Stimulated activated naive CD4-positive, alpha-beta T cell treated with Interleukin-2 at 50 U/mL for 16 hours (primary cell): ENCODE measurements at regions not wholly inside any gene's neighbourhood (a gene's known extent, or its start where the extent isn't known, plus 50 kb on each side); places are given as distances from the start of the nearest gene placed in this dataset.
A peak's percentile ranks its signal among the peaks of the same experiment; 100 is the strongest.
"Not testable (repeated sequence)": the region's sequence is repeated elsewhere in the genome, so short reads cannot be mapped to it uniquely, and the experiment has no call there.

Source experiments
- DNase-seq: peaks from one replicate; lab custom pipeline; 2025; lab: John Stamatoyannopoulos, UW

DNA sequence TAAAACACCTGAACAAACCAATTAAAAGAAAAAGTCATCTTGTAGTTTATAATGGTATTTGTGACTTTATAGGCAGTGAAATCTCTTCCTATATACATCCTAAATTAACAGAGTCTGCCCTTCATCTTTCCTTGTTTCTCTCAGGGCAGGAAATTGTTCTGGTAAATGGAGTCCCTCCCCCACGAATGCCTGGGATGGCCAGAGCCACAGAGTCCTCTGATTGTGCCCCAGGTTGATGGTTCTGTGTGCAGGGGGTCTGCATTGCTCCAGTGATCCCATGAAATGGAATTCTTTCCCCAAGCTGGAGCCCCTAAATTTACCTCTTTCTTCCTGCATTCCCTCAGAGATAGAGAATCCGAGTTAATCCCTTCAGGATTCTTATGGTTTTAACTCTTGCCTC, 155.5 kb downstream of the MTX2 start:
- no peak for DNase-seq

GRCh38 chr2:176427549-176427948, 158.3 kb downstream of the MTX2 start:
- no peak for DNase-seq

DNA sequence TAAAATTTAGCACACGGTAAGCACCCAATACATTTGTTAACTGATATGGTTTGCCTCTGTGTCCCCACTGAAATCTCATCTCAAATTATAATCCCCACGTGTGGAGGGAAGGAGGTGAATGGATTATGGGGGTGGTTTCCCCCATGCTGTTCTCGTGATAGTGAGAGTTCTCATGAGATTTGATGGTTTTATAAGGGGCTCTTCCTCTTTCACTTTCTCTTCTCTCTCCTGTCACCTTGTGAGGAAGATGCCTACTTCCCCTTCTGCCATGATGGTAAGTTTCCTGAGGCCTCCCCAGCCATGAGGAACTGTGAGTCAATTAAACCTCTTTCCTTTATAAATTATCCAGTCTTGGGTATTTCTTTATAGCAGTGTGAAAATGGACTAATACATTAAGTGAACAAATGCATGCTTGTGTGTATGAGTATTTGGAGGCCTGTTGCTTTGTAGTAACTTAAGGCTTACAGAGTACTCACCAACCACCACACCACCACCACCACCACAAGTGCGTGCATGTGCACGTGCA, 159.8 kb downstream of the MTX2 start:
- DNase-seq = not testable (repeated sequence)

- no peak for DNase-seq
These were observed 163.2 kb downstream of the MTX2 start for GRCh38 chr2:176432434-176432833.

DNA sequence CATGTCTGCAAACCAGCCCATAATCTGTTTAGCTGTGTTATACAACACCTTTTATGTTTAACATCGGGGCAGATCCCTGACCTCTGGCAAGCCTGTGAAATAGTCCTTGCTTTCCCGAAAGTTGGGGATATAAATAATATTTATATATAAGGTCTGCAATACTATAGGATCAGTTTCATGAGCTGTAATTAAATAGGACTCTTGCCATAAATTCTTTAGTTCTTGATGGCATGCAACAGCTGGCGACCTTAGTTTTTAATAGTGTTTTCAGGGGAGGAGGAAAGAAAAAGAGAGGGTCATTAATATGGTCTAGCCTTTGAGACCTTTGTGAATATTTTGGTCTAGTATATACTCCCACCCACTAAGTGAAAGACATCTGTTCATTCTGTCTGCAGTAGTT, 166.5 kb downstream of the MTX2 start:
- DNase-seq = no peak

- no peak for DNase-seq
These were observed 174.7 kb downstream of the MTX2 start for GRCh38 chr2:176443946-176444345.

- DNase-seq = no peak
These were observed 176.7 kb downstream of the MTX2 start for GRCh38 chr2:176445956-176446355.

GRCh38 chr2:176446718-176447414, 177.6 kb downstream of the MTX2 start:
- no peak for DNase-seq

DNA sequence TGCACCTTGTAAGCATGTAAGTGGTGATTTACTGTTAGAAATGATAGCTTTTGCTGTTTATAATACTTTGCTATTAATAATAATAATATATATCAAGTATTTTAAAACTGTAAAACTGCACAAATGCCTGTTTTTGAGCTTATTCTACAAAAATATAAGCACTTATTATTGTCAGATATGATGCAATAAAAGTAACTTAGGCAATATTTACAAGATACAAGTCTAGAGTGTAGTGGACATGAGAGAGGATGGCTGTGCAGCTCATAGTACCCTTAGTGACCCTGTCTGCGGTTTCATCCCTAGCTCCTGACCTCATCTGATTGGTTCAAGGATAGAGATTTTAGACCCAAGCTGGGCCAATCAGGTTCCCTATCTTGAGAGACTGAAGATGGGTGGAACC, 178.4 kb downstream of the MTX2 start:
- DNase-seq = no peak

GRCh38 chr2:176449852-176450251, 180.6 kb downstream of the MTX2 start:
- DNase-seq = no peak

DNA sequence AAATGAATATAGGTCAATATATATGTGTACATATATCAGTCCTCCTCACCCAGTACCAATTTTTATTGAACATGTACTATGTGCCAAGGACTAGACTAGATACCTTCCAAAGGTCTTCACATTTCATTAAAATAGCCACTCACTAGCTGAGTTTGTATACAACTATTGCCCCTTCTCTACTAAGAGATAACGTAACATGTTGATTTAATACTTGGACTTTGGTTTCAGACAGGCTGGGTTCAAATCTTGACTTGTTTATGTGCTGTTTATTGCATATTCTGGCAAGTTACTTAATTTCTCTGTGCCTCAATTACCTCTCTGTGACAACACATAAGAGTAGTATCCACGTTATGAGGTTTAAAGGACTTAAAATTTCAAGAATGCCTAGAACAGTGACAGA, 184.5 kb downstream of the MTX2 start:
- DNase-seq = no peak

- DNase-seq = peak; percentile 72
These were observed 185.9 kb downstream of the MTX2 start for GRCh38 chr2:176454893-176455815.

GRCh38 chr2:176455816-176456291, 186.6 kb downstream of the MTX2 start:
- no peak for DNase-seq

GRCh38 chr2:176457481-176457880, 188.2 kb downstream of the MTX2 start:
- no peak for DNase-seq

GRCh38 chr2:176461098-176461808, 192.0 kb downstream of the MTX2 start:
- DNase-seq = no peak

- no peak for DNase-seq
These were observed 192.8 kb downstream of the MTX2 start for GRCh38 chr2:176461809-176462670.

- DNase-seq = no peak
These were observed 194.3 kb downstream of the MTX2 start for GRCh38 chr2:176463546-176463945.

- DNase-seq = no peak
These were observed 195.8 kb downstream of the MTX2 start for GRCh38 chr2:176464886-176465564.

GRCh38 chr2:176466918-176467452, 197.7 kb downstream of the MTX2 start:
- DNase-seq = no peak

GRCh38 chr2:176467595-176467994, 198.4 kb downstream of the MTX2 start:
- DNase-seq = no peak
